ENCODE measurements at regions not wholly inside any gene's neighbourhood (a gene's known extent, or its start where the extent isn't known, plus 50 kb on each side); places are given as distances from the start of the nearest gene placed in this dataset.

- H3K9me3 Mint-ChIP-seq: peaks cover 7% of the 10 kb centered on the region
- H3K36me3 Mint-ChIP-seq (ENCODE audit: low read depth): no peaks in the 10 kb centered on the region
- H3K27ac Mint-ChIP-seq: no peak overlapping the region
- DNase-seq: no peak
- H3K27me3 Mint-ChIP-seq (ENCODE audit: low read depth, poor library complexity): peaks cover 11% of the 10 kb centered on the region
- H3K4me3 Mint-ChIP-seq: no peak overlapping the region
- no peaks in the 10 kb centered on the region for H3K4me1 Mint-ChIP-seq
- no peak for TF ChIP-seq CTCF (IDR thresholded peaks at IDR 0.05)
These were observed 106.0 kb downstream of the ZNF365 start for GRCh38 chr10:62480196-62480595.

GRCh38 chr10:62482581-62482980 lies 108.4 kb downstream of the ZNF365 start:
- no peak for TF ChIP-seq CTCF (IDR thresholded peaks at IDR 0.05)
- Mint-ChIP-seq H3K9me3 (peaks cover 3% of the 10 kb centered on the region), H3K4me3 (no peak overlapping the region), H3K27me3 (ENCODE audit: low read depth, poor library complexity) (peaks cover 6% of the 10 kb centered on the region), H3K36me3 (ENCODE audit: low read depth) (no peaks in the 10 kb centered on the region), H3K27ac (no peak overlapping the region), H3K4me1 (no peaks in the 10 kb centered on the region)
- no peak for DNase-seq

GRCh38 chr10:62491597-62491996 lies 117.4 kb downstream of the ZNF365 start:
- no peak for TF ChIP-seq CTCF (IDR thresholded peaks at IDR 0.05)
- no peak overlapping the region for H3K4me3 Mint-ChIP-seq
- no peaks in the 10 kb centered on the region for H3K9me3 Mint-ChIP-seq
- H3K27ac Mint-ChIP-seq: no peak overlapping the region
- H3K36me3 Mint-ChIP-seq (ENCODE audit: low read depth): no peaks in the 10 kb centered on the region
- peaks cover 2% of the 10 kb centered on the region for H3K27me3 Mint-ChIP-seq (ENCODE audit: low read depth, poor library complexity)
- no peaks in the 10 kb centered on the region for H3K4me1 Mint-ChIP-seq
- DNase-seq: no peak

GRCh38 chr10:62492012-62492869 lies 118.1 kb downstream of the ZNF365 start:
- Mint-ChIP-seq H3K27me3 (ENCODE audit: low read depth, poor library complexity) (peaks cover 2% of the 10 kb centered on the region), H3K27ac (no peak overlapping the region), H3K9me3 (no peaks in the 10 kb centered on the region), H3K36me3 (ENCODE audit: low read depth) (no peaks in the 10 kb centered on the region), H3K4me1 (no peaks in the 10 kb centered on the region), H3K4me3 (no peak overlapping the region)
- peak; percentile 53 for TF ChIP-seq CTCF (IDR thresholded peaks at IDR 0.05)
- no peak for DNase-seq

- no peak for DNase-seq
- Mint-ChIP-seq H3K27ac (no peak overlapping the region), H3K4me3 (no peak overlapping the region), H3K4me1 (no peaks in the 10 kb centered on the region), H3K27me3 (ENCODE audit: low read depth, poor library complexity) (peaks cover 2% of the 10 kb centered on the region), H3K36me3 (ENCODE audit: low read depth) (no peaks in the 10 kb centered on the region), H3K9me3 (no peaks in the 10 kb centered on the region)
- TF ChIP-seq CTCF (IDR thresholded peaks at IDR 0.05): no peak
These were observed 118.7 kb downstream of the ZNF365 start for GRCh38 chr10:62492870-62493180.

- no peaks in the 10 kb centered on the region for H3K36me3 Mint-ChIP-seq (ENCODE audit: low read depth)
- H3K27me3 Mint-ChIP-seq (ENCODE audit: low read depth, poor library complexity): peaks cover 2% of the 10 kb centered on the region
- no peaks in the 10 kb centered on the region for H3K4me1 Mint-ChIP-seq
- DNase-seq: no peak
- no peaks in the 10 kb centered on the region for H3K9me3 Mint-ChIP-seq
- no peak overlapping the region for H3K4me3 Mint-ChIP-seq
- TF ChIP-seq CTCF (IDR thresholded peaks at IDR 0.05): no peak
- no peak overlapping the region for H3K27ac Mint-ChIP-seq
These were observed 122.8 kb downstream of the ZNF365 start for GRCh38 chr10:62496925-62497324.
